Breast epithelium (tissue), 3 donors: ENCODE measurements at regions not wholly inside any gene's neighbourhood (a gene's known extent, or its start where the extent isn't known, plus 50 kb on each side); places are given as distances from the start of the nearest gene placed in this dataset.

Experiments used
- CTCF ChIP-seq, 3 donors: fragments of 450-650 bp; IDR thresholded peaks; one replicate each; pipeline ENCODE4 v1.5.1; 2016 to 2017; ENCODE audit warnings: antibody characterized with exemption in 3 of 3, mild to moderate bottlenecking in 3 of 3, moderate library complexity in 3 of 3
- POLR2A ChIP-seq: fragments of 450-650 bp; IDR thresholded peaks from one replicate; pipeline ENCODE4 v1.6.1; 2016; ENCODE audit warnings: antibody characterized with exemption, mild to moderate bottlenecking, moderate library complexity

GRCh38 chr3:27043328-27043955 is 325.7 kb downstream of the NEK10 start:
- no peak for TF ChIP-seq CTCF (IDR thresholded peaks at IDR 0.05)
- TF ChIP-seq POLR2A: no peak
